ENCODE measurements at regions not wholly inside any gene's neighbourhood (a gene's known extent, or its start where the extent isn't known, plus 50 kb on each side); places are given as distances from the start of the nearest gene placed in this dataset.

DNA sequence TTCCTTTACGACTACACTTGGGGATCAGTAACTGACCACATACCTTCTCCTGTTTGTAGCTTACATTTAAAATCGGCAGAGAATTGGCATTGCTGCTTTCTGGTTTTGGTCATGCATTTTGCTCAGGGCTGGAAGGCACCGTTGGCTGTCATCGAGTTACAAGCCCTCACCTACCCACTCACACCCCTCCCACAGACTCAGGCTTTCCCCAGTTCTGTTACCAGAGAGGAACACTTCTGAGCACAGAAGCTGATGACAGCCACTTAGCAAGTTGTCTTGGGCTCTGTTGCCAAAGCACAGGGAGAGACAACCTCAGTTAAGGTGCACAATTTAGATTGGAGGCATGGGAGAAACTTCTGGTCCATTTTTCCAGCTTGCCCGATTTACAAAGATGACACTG lies 204.8 kb upstream of the TOPAZ1 start:
- Mint-ChIP-seq H3K4me3 (no peak overlapping the region), H3K27me3 (peaks cover 14 to 16% of the 10 kb centered on the region in 2 donors), H3K4me1 (peaks cover 6 to 10% of the 10 kb centered on the region in 2 donors), H3K36me3 (no peaks in the 10 kb centered on the region), H3K27ac (no peak overlapping the region), H3K9me3 (no peaks in the 10 kb centered on the region)
- ATAC-seq (replicated peaks): no peak
- no peak for DNase-seq

DNA sequence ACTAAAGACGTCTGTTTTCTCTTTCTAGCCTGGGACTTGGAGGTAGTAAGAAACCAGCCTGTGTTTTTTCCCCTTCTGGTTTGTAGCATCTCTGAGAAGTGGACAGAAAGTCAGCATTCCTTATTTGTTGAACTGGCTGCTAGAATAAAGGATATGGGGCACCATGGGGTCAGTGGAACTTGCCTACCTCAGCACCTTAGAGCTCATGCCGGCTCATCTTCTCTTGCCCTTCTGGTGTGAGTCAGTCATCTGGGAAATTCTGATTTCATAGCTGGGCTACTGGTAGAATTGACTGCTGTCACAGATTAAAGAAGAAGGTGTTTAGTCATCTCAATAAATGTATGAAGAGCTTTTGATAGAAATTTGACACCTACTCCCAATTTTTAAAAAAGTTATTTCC lies 202.7 kb upstream of the TOPAZ1 start:
- Mint-ChIP-seq H3K27ac (no peak overlapping the region), H3K27me3 (peaks cover 7% of the 10 kb centered on the region in 2 donors), H3K36me3 (no peaks in the 10 kb centered on the region), H3K9me3 (no peaks in the 10 kb centered on the region), H3K4me1 (peaks cover 15 to 27% of the 10 kb centered on the region in 2 donors), H3K4me3 (no peak overlapping the region)
- DNase-seq: no peak
- no peak for ATAC-seq (replicated peaks)

GRCh38 chr3:44041726-44042125 lies 200.0 kb upstream of the TOPAZ1 start:
- no peak for DNase-seq
- H3K9me3 Mint-ChIP-seq: no peaks in the 10 kb centered on the region
- H3K4me1 Mint-ChIP-seq: peaks cover 31 to 49% of the 10 kb centered on the region in 2 donors
- no peaks in the 10 kb centered on the region for H3K36me3 Mint-ChIP-seq
- no peak overlapping the region for H3K4me3 Mint-ChIP-seq
- H3K27ac Mint-ChIP-seq: peak overlapping the region; percentile 25
- ATAC-seq (replicated peaks): peak in 1 of 2 donors; percentile 33
- H3K27me3 Mint-ChIP-seq: peaks cover 6 to 7% of the 10 kb centered on the region in 2 donors

DNA sequence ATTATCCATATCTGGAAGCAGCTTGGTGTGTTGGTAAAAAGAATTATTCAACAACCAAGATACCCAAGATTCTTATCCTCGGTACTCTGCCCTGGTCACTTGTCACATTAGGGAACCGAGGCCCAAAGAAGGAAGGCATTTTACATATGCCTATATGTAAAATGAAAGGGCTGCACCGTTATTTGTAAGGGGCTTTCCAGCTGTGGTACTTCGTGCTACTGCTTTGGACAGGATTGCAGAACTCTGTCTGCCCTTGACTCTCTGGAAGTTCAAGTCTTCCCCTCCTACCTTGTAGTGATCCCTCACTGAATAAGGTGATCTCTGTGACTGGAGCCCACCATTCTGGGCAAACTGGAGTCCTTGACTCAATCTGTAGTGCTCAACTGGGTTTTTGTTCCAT lies 198.9 kb upstream of the TOPAZ1 start:
- peaks cover 32 to 56% of the 10 kb centered on the region in 2 donors for H3K4me1 Mint-ChIP-seq
- H3K27me3 Mint-ChIP-seq: no peaks in the 10 kb centered on the region

GRCh38 chr3:44045476-44046275 lies 196.0 kb upstream of the TOPAZ1 start:
- DNase-seq (peak; percentile 90), ATAC-seq (replicated peaks) (peak; percentile 95 to 97)
- H3K27ac Mint-ChIP-seq: peak overlapping the region; percentile 38
- H3K9me3 Mint-ChIP-seq: no peaks in the 10 kb centered on the region
- peak overlapping the region in 1 of 2 donors; percentile 38 for H3K4me3 Mint-ChIP-seq
- H3K27me3 Mint-ChIP-seq: no peaks in the 10 kb centered on the region
- peaks cover 39 to 66% of the 10 kb centered on the region in 2 donors for H3K4me1 Mint-ChIP-seq
- no peaks in the 10 kb centered on the region for H3K36me3 Mint-ChIP-seq

More for the DNA sequence above, 198.9 kb upstream of the TOPAZ1 start:
- peak; percentile 23 to 47 for ATAC-seq (replicated peaks)
- DNase-seq: peak; percentile 7
- H3K27ac Mint-ChIP-seq: peak overlapping the region; percentile 31
- no peak overlapping the region for H3K4me3 Mint-ChIP-seq
- H3K36me3 Mint-ChIP-seq: no peaks in the 10 kb centered on the region
- H3K9me3 Mint-ChIP-seq: no peaks in the 10 kb centered on the region

- Mint-ChIP-seq H3K4me3 (no peak overlapping the region), H3K27me3 (peaks cover 4 to 6% of the 10 kb centered on the region in 2 donors), H3K4me1 (peaks cover 31 to 47% of the 10 kb centered on the region in 2 donors), H3K36me3 (no peaks in the 10 kb centered on the region), H3K27ac (no peak overlapping the region), H3K9me3 (no peaks in the 10 kb centered on the region)
- DNase-seq (no peak), ATAC-seq (replicated peaks) (no peak)
Observed at GRCh38 chr3:44047796-44048195, 193.9 kb upstream of the TOPAZ1 start.

GRCh38 chr3:44048196-44048924 lies 193.3 kb upstream of the TOPAZ1 start:
- Mint-ChIP-seq H3K4me3 (no peak overlapping the region), H3K27me3 (peaks cover 4 to 6% of the 10 kb centered on the region in 2 donors), H3K4me1 (peaks cover 30 to 41% of the 10 kb centered on the region in 2 donors), H3K27ac (peak overlapping the region; percentile 31), H3K9me3 (no peaks in the 10 kb centered on the region), H3K36me3 (no peaks in the 10 kb centered on the region)
- DNase-seq: no peak
- ATAC-seq (replicated peaks): peak in 1 of 2 donors; percentile 28

GRCh38 chr3:44048949-44049348 lies 192.7 kb upstream of the TOPAZ1 start:
- no peaks in the 10 kb centered on the region for H3K9me3 Mint-ChIP-seq
- peaks cover 28 to 38% of the 10 kb centered on the region in 2 donors for H3K4me1 Mint-ChIP-seq
- H3K27ac Mint-ChIP-seq: peak overlapping the region; percentile 31
- peaks cover 5 to 10% of the 10 kb centered on the region in 2 donors for H3K27me3 Mint-ChIP-seq
- H3K36me3 Mint-ChIP-seq: no peaks in the 10 kb centered on the region
- H3K4me3 Mint-ChIP-seq: no peak overlapping the region
- no peak for ATAC-seq (replicated peaks)
- no peak for DNase-seq

GRCh38 chr3:44050101-44050500 lies 191.6 kb upstream of the TOPAZ1 start:
- Mint-ChIP-seq H3K9me3 (no peaks in the 10 kb centered on the region), H3K27me3 (peaks cover 11 to 17% of the 10 kb centered on the region in 2 donors), H3K4me1 (peaks cover 24 to 33% of the 10 kb centered on the region in 2 donors), H3K4me3 (no peak overlapping the region), H3K36me3 (no peaks in the 10 kb centered on the region), H3K27ac (no peak overlapping the region)
- DNase-seq: no peak
- no peak for ATAC-seq (replicated peaks)

- no peaks in the 10 kb centered on the region for H3K36me3 Mint-ChIP-seq
- DNase-seq: no peak
- no peak for ATAC-seq (replicated peaks)
- H3K9me3 Mint-ChIP-seq: no peaks in the 10 kb centered on the region
- H3K27ac Mint-ChIP-seq: peak overlapping the region; percentile 47
- H3K4me1 Mint-ChIP-seq: peaks cover 19 to 25% of the 10 kb centered on the region in 2 donors
- H3K4me3 Mint-ChIP-seq: no peak overlapping the region
- peaks cover 11 to 17% of the 10 kb centered on the region in 2 donors for H3K27me3 Mint-ChIP-seq
Observed at GRCh38 chr3:44050867-44051266, 190.8 kb upstream of the TOPAZ1 start.

DNA sequence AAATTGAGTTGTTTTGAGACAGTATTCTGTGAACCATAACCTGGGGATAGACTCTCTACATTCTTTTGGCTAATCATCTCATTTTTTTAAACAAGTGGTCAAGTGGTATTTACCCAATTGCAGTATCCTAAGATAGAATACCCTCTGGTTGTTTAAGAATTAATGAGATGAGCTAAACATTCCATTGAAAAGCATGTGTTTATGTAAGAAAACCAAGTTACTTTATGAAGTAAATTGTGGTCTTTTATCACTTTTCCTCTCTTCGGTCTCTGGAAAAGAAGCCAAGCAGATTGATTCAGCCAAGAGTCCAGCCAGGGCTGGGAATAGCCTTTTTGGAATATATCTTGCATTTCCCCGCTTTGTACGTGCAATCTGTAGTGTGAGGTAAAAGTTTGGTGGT lies 185.7 kb upstream of the TOPAZ1 start:
- no peak for ATAC-seq (replicated peaks)
- Mint-ChIP-seq H3K36me3 (no peaks in the 10 kb centered on the region), H3K9me3 (no peaks in the 10 kb centered on the region), H3K27me3 (peaks cover 11 to 17% of the 10 kb centered on the region in 2 donors), H3K4me1 (peaks cover 26 to 32% of the 10 kb centered on the region in 2 donors), H3K27ac (no peak overlapping the region), H3K4me3 (no peak overlapping the region)
- DNase-seq: no peak

GRCh38 chr3:44056446-44057240 lies 185.0 kb upstream of the TOPAZ1 start:
- ATAC-seq (replicated peaks): no peak
- H3K27ac Mint-ChIP-seq: no peak overlapping the region
- peaks cover 22 to 32% of the 10 kb centered on the region in 2 donors for H3K4me1 Mint-ChIP-seq

DNA sequence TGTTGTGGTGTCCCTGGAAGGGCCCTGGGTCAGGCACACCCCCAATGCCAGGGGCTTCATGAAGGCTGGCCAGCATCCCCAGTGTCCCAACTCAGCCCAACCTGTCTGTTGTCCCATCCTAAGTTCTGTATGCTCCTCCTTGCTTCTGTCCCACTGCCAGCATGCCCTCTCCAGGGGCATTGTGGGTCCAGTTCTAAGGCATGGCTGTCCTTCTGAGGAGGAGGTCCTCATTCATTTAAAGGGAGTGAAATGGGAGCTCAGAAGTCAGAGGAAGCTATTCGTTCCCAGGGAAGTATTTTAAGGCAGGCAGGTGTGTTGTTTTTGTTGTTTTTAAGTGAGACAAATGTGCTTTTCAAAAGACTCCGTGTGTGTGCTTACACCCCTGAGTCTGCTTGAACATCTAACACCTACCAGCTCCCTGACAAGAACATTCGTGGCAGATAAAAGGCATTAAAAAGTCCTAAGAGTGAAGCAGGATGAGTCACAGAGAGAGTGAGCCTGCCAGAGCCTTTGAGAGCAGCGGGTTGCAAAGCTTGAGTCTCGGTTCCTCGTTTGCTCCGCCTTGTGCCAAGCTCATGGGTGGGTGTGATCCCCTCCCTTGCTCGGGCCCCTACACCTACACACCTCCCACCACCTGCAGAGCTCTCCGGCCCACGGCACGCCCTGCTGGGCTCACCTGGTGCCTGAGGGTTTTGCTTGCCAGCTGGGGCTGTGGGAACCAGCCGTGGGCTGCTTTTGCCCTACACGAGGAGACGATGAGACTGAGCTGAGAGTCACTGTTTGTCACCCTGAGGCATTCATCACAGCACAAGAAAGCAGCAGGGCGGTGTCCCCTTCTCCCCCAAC lies 183.4 kb upstream of the TOPAZ1 start:
- H3K27me3 Mint-ChIP-seq: peaks cover 11 to 25% of the 10 kb centered on the region in 2 donors
- H3K4me1 Mint-ChIP-seq: peaks cover 22 to 32% of the 10 kb centered on the region in 2 donors
- H3K27ac Mint-ChIP-seq: peak overlapping the region; percentile 44
- ATAC-seq (replicated peaks): peak; percentile 97 to 98
- H3K4me3 Mint-ChIP-seq: peak overlapping the region; percentile 30 to 61
- DNase-seq: peak; percentile 70
- H3K36me3 Mint-ChIP-seq: peaks cover 0 to 2% of the 10 kb centered on the region in 2 donors
- no peaks in the 10 kb centered on the region for H3K9me3 Mint-ChIP-seq

More at GRCh38 chr3:44056446-44057240, 185.0 kb upstream of the TOPAZ1 start:
- no peak overlapping the region for H3K4me3 Mint-ChIP-seq
- H3K9me3 Mint-ChIP-seq: no peaks in the 10 kb centered on the region
- peaks cover 7 to 11% of the 10 kb centered on the region in 2 donors for H3K27me3 Mint-ChIP-seq
- no peaks in the 10 kb centered on the region for H3K36me3 Mint-ChIP-seq
- no peak for DNase-seq

All from stimulated activated naive B cell treated with anti-CD40 and anti-IgM and Interleukin-4, amounts not matched to agents 10 μg/mL and 1 μg/mL and 100 μg/mL, for 72 hours (primary cell).